GM18873 (cell line): ENCODE measurements at regions not wholly inside any gene's neighbourhood (a gene's known extent, or its start where the extent isn't known, plus 50 kb on each side); places are given as distances from the start of the nearest gene placed in this dataset.
"Not testable (repeated sequence)": the region's sequence is repeated elsewhere in the genome, so short reads cannot be mapped to it uniquely, and the experiment has no call there.

ENCODE experiments used
- ATAC-seq: cut with Tn5 transposase; IDR thresholded peaks from one replicate; pipeline ENCODE4 v1.9.1; 2021; ENCODE audit warnings: mild to moderate bottlenecking, moderate library complexity, moderate number of reproducible peaks; ENCODE audit not compliant: unreplicated experiment, low FRiP score

DNA sequence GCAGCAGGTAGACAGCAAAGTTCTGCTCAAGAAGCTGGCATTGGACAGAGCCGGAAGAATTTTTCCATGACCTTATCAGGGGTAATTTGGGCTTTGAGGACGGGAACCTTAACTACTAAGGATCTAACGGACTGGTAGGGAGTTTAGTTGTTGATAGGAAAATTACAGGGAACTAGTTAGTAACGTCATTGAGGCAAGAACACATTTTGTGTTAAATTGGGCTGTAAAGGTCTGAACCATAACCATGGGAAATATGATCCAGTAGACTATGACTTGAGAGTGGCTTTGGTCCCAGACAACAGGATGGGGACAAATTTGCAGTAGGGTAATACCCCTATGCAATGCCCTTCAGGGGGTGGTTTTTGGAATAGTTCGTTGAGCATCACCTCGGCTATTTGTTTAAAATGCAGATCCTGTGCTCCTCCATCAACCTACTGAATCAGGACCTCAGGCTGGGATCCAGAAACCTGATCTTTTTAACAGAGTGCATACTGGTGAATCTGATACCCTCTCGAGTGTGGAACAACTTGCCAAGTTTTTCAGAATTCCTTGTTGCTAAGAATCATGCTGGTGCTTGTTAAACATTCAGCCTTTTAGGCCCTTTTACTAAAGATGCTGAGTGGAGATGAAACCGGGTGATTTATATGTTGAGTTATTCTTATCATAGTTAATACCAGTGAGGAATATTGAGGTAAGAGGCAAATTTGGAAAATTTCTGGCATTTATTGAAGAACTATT is 255.1 kb downstream of the MAP2K6 start:
- ATAC-seq = no peak

DNA sequence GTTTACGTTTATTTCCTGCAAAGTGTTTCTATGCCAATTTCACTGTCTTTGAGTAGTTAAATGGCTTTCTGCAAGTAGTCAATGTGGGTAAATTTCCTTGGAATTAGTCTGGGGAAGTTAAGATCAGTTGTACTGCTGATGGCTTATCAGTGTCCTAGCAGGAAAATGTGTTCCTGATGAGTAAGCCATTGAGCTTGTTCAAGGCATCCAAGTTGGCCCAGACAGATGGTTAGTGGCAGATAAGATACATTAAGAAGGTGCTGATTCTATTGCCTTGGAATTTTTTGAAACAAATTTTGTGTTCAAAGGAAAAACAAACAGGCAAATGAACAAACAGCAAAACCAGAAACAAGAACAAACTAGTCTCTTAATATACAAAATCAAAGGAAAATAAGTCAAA is 258.4 kb downstream of the MAP2K6 start:
- ATAC-seq = no peak

DNA sequence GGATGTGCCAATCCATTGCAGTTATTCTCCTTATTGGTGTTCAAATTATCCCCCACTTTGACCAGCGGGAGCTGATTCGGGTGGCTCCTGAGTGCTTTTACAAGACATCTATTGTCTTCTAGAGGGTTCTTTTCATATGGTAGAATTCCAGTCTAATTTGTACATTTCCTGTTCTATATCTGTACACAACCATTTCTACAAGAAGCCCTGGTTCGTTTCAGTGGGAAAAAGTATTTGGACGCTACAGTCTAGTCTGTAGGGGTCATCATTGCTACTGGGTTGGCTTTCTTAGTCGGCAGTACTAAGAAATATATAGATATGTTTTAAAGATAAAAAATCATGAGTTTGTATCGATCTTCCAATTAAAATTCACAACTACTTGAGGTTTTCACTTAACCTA is 262.6 kb downstream of the MAP2K6 start:
- no peak for ATAC-seq

DNA sequence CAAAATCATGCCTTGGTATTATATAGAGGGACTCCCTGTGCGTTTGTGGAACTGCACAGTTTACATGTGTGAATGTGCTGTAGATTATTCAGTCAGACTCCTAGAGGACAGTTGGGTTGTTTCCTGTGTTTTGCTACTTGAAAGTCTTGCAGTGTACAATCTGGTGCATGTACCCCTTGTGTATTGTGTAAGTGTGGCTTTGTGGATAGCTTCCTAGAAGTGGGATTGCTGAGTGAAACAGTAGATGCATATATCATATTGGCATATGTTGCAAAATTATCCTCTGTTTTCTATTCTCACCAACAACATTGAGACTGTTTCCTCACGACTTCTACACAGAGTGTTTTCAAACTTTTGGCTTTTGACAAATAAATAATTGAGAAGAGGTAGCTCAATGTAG is 263.7 kb downstream of the MAP2K6 start:
- no peak for ATAC-seq

DNA sequence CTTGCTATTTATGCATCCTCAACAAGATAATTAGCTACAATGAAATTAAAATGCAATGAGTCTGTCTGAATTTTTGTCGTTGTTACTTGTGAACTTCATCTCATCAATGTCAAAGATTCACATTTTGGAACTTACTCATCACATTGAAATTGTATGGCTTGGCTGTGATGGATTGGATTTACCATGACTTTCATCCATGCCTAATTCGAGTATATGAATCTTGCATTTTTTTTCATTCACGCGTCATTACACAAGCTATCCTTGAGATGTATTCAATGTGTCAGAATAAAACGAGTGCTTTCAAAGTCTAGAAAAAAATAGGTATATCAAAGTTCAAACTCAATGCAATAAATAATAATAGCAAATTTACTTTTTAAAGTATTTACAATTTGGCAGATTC is 265.3 kb downstream of the MAP2K6 start:
- ATAC-seq = no peak

DNA sequence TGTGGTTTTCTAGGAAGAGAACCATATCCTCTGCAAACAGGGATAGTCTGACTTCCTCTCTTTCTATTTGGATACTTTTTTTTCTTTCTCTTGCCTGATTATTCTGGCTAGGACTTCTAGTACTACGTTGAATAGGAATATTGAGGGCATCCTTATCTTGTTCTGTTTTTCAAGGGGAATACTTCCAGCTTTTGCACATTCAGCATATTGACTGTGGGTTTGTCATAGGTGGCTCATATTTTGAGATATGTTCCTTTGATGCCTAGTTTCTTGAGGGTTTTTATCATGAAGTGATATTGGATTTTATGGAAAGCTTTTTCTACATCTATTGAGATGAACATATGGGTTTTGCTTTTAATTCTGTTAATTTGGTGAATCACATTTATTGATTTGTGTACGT is 269.8 kb downstream of the MAP2K6 start:
- no peak for ATAC-seq

DNA sequence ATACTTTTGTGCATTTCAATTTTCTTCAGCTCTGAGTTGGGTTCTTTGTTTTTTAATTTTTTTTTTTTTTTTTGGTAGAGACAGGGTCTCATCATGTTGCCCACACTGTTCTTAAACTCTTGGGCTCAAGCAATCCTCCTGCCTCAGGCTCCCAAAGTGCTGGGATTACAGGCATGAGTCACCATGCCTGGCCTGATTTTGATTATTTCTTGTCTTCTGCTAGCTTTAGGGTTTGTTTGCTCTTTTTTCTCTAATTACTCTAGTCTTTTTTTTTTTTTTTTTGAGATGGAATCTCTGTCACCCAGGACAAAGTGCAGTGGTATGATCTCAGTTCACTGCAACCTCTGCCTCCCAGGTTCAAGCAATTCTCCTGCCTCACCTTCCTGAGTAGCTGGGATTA is 270.7 kb downstream of the MAP2K6 start:
- ATAC-seq = not testable (repeated sequence)

DNA sequence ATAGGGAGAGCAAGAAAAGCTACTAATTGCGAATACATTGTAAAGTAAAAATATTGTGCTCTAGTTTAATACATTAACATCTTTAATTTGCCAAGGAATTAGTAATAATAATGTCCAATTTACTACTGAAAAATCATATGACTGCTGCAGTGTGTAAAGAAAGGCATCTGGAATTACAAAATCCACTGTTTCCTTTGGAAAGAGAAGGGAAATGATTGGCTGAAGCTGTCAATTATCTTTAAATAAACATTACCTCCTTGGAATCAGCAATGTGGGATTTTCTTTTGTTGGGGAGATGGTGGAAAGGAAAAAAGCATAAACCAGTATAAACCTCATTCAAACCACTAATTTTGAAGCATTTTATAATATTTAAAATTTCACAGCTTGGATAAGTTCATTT is 276.0 kb downstream of the MAP2K6 start:
- no peak for ATAC-seq

DNA sequence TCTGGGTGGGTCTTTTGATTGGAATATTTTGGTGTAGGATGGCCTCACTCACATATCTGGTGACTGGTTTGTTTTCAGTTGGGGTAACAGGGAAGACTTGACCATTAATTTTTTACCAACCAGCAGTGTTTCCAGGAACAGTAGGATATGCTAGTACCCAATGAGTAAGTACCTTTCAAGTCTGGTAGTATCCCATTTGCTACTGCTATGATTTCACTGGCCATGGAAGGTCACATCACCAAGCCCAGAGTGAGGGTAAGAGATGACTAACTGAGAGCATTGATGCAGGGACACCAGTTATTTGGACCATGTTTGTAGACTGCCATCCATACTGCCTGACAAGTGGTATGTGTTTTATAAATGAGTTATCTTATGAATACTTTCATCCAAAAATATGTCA is 277.7 kb downstream of the MAP2K6 start:
- no peak for ATAC-seq

DNA sequence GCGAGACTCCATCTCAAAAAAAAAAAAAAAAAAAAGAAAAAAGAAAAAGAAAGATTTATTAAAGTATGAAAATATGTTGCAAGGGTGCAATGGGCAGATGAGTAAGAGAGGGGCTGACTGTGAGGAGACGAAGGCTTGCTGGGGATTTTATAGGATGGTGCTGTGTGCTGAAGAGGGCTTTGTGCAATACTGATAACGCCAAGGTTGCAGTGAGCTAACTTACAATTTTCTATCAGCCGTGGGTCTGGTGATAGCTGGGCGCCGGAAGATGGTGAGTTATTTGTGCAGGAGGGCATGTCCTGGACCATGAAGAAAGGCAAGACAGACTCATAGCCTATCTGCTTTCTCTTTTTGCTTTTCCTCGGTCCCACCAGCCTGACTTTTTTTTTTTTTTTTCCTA is 281.1 kb downstream of the MAP2K6 start:
- ATAC-seq = no peak

DNA sequence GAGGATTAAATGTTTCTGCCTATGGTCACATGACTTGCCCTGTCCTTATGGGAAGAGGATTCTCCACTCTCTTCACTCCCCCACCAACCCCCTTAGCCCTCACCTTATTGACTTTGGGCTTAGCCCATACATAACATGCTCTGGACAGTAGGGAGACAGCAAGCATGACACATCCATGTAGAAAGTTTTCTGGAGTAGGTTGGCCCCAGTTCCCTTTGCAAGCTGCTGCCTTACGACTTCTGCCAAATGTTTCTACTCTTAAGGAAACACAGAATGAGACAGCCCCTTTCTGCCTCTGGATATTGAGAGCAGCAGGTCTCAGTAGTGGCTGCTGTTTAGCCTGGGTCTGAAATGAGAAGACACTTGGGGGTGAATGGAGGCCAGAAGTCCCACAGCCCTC is 282.2 kb downstream of the MAP2K6 start:
- ATAC-seq = no peak

DNA sequence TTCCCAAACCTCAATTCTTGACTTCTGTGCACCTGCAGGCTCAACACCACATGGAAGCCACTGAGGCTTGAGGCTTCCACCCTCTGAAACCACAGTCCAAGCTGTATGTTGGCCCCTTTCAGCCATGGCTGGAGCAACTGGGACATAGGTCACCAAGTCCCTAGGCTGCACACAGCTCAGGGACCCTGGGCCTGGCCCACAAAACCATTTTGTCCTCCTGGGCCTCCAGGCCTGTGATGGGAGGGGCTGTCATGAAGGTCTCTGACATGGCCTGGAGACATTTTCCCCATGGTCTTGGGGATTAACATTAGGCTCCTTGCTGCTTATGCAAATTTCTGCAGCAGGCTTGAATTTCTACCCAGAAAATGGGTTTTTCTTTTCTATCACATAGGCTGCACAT is 283.9 kb downstream of the MAP2K6 start:
- ATAC-seq = not testable (repeated sequence)

DNA sequence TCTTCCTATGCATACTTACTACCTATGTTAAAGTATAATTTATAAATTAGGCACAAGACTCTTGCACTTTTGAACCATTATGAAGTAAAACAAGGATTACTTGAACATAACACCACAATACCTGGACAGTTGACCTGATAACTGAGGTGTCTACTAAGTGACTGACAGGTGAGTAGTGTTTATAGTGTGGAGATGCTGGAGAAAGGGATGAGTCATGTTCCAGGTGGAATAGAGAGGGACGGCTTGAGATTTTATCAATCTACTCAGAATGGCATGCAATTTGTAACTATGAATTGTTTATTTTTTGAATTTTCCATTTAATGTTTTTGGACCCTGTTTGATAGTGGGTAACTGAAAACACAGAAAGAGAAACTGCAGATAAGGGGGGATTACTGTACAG is 287.6 kb downstream of the MAP2K6 start:
- ATAC-seq = no peak

DNA sequence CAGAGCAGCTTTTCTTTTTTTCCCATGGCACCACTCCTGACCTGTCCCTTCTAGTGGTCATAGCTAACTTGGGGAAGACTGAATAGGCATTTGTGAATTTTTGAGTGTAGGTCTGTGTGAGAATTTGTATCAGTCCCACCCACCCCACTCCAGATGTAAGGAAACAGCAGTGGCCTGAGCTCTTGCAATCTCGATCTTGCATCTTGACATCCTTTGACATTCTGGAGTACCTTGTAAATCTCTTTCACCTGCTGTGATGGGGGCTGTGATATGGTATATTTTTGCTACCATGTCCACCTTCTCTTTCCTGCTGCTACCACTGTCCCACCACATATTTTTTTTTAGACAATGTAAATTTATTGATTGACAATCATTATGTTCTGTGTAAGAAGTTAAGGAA is 289.3 kb downstream of the MAP2K6 start:
- no peak for ATAC-seq

DNA sequence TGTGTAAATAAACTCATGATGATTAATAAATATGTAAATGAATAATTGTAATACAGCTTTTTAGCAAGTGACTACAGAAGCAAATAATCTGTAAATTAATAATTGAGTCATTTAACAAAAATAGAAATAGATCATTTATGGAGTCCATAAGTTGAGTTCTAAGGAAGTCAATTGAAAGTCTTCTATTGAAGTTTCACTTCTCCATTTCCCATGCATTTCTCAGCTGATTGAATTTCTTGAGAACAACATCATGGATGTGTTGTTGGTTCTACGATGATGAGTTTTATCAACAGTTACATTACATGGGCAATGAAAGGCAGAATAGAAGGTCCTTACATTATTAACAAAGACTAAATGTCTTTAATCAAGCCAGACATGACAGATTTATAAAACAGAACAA is 290.4 kb downstream of the MAP2K6 start:
- ATAC-seq = no peak

DNA sequence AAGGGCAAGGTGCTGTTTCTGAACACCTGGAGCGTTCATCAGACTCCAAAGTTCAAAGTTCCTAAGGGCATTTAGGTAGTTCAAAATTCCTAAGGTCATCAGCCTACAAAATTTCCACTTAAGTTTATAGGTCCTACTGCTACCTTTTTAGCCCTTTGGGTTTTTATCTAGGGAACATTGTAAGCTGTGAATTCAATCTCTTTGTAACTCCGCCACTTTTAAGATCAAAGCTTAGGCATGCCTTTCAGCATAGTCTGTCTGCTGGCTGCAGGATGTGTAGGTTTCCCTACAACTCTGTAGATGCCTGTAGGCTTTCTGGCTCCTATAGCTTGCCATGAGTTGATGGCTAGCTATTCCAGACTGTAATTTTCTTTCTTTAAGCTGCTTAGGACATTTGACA is 291.6 kb downstream of the MAP2K6 start:
- ATAC-seq = no peak

DNA sequence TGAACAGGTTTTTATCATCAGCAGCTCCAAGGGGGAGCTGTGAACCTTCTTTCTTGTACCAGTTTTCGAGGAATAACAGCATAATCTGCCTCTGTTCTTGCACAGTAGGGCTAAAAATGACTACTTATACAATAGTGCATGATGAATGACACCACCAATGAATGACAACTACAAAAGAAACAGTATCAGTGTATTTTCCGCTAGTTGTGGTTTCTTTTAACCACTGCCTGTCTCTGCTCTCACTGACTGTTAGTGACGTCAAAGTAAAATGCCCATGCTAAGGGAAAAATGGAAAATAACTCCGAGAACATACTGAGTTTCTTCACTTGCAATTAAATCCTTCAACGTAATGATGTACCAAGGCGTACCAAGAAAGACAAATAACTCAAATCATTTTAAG is 294.9 kb downstream of the MAP2K6 start:
- ATAC-seq = no peak

DNA sequence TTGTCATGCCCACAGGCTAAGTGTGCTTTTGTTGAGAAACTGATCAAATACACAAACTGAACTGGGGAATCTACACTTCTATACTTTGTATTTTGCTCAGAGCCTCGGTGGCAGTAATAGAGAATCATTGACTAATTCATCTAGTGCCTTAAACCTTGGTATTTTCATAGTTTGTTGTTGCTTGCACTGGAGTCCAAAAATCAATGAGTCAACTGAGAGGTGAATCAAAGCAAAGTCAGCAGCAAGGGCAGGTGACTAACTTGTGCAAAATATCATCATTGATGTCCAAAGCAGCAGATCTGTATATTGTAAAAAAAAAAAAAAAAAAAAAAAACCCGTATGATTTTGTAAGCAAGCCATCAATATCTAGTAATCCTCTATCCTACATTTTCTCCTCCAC is 296.4 kb downstream of the MAP2K6 start:
- no peak for ATAC-seq

DNA sequence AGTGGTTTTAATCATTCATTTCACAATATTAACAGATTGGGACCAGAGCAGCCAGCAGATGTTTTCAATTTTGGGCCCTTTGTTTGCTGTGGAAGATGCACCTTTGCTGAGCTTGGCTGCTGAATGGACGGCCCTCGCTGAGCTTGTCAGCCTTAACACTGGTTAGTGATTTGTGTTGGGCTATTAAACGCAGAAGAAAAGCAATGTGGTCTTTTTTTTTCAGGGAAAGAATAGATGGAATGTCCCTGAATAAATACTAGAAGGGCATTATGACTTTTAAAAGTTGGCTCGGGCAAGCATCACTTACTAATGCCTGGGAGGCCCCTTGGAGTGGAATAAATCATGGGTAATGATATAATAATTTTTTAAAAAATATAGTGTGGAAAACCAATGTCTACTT is 297.0 kb downstream of the MAP2K6 start:
- ATAC-seq = no peak

DNA sequence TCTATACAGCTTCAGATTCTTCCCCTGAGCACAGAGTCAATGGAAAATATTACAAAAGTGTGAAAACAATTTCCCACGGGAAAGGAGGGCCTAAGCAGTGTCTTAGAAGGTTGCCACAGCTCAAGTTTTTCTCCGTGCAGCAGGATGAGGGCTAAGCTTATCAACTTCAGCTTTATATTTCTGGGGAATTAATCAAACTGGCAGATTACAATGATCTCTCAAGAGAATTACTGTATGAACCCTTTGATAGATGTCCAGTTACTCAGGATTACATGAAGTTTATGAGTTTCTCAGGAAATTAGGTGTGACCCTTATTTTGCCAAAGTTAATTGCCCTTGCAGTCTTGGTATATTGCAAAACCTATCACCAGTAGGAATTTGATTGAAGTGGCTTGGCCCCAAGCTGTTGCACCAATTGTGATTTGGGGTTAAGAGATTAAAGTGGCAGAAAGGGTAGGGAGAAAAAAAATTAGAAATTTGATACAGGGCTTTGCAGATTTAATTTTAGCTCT is 298.4 kb downstream of the MAP2K6 start:
- ATAC-seq = no peak

DNA sequence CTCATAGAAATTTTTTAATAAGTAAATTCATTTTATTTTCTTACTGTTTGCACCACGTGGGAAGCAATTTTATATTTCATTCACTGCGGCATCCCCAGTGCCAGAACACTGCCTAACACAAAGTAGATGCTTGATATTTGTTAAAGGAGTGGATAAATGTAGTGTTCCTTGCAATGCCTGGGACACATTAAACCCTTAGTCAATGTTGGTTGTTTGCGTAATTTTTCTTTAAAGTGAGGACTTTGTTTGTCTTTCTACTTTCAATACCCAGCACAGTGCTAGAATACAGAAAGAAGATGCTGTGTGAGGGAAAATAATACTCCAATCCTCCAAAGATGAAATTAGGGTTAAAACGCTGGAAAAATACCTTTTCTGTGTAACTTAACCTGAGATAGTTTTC is 299.3 kb downstream of the MAP2K6 start:
- no peak for ATAC-seq

DNA sequence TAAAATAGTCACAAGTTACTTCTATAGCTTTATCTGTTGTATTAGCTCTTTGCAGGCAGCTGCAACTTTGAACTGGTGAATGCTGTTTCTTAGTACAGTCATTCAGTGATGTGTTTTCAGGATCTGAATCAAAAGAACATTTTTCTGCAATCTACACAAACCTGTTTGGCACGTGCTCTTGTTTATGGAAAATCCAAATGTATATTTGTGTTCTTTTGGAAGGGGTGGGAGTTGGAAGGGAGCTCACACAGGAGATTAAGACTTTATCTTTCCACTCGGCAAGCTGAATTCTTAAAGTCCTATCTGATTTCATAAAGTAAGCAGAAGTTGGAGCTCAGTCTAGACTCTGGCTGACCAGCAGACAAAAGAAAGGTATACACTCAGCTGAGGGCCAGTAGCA is 300.2 kb downstream of the MAP2K6 start:
- ATAC-seq = no peak

DNA sequence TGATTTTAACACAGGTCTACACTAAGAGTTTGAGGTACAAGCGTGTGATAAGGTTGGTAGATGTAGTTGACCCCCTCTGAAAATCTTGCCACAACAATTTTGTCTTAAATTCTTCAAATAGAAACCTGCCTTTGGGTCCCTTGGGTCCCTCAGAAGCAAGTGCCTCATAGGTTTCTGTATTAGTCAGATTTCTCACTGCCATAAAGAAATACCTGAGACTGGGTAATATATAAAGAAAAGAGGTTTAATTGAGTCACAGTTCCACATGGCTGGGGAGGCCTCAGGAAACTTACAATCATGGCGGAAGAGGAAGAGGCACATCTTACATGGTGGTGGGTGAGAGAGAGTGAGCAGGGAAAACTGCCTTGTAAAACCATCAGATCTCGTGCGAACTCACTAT is 301.2 kb downstream of the MAP2K6 start:
- no peak for ATAC-seq
